ENCODE measurements at regions not wholly inside any gene's neighbourhood (a gene's known extent, or its start where the extent isn't known, plus 50 kb on each side); places are given as distances from the start of the nearest gene placed in this dataset.

GRCh38 chr9:105900123-105900522 is 205.8 kb downstream of the TMEM38B start:
- no peak for TF ChIP-seq EZH2 (IDR thresholded peaks at IDR 0.05; ENCODE audit: borderline replicate concordance, low read depth, low read length, severe bottlenecking)
- TF ChIP-seq, protein P1, sequence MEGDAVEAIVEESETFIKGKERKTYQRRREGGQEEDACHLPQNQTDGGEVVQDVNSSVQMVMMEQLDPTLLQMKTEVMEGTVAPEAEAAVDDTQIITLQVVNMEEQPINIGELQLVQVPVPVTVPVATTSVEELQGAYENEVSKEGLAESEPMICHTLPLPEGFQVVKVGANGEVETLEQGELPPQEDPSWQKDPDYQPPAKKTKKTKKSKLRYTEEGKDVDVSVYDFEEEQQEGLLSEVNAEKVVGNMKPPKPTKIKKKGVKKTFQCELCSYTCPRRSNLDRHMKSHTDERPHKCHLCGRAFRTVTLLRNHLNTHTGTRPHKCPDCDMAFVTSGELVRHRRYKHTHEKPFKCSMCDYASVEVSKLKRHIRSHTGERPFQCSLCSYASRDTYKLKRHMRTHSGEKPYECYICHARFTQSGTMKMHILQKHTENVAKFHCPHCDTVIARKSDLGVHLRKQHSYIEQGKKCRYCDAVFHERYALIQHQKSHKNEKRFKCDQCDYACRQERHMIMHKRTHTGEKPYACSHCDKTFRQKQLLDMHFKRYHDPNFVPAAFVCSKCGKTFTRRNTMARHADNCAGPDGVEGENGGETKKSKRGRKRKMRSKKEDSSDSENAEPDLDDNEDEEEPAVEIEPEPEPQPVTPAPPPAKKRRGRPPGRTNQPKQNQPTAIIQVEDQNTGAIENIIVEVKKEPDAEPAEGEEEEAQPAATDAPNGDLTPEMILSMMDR (IDR thresholded peaks at IDR 0.05; ENCODE audit: borderline replicate concordance, extremely low read depth, low read length, poor library complexity, severe bottlenecking): no peak

All from DND-41 (cell line).